OCI-LY1 (cell line): ENCODE measurements at regions not wholly inside any gene's neighbourhood (a gene's known extent, or its start where the extent isn't known, plus 50 kb on each side); places are given as distances from the start of the nearest gene placed in this dataset.

Experiments used
- H2AFZ ChIP-seq: fragments of 200-600 bp; sonication (generic), shearing (Covaris generic); 2 replicates; pipeline ENCODE4 v1.6.0; 2014; ENCODE audit warnings: antibody characterized with exemption, mild to moderate bottlenecking, low read length
- H3F3A ChIP-seq: fragments of 200-600 bp; sonication (generic), shearing (Covaris generic); 2 replicates; pipeline ENCODE4 v1.6.0; 2014; ENCODE audit warnings: mild to moderate bottlenecking, antibody characterized with exemption, low read length, moderate library complexity; ENCODE audit not compliant: insufficient read depth
- H3K27ac ChIP-seq: fragments of 200-600 bp; sonication (generic); 2 replicates; pipeline ENCODE4 v1.5.1; 2014; ENCODE audit warnings: low read length, mixed run types, mild to moderate bottlenecking, low read depth; ENCODE audit not compliant: poor library complexity, severe bottlenecking
- H3K27me3 ChIP-seq: fragments of 200-600 bp; sonication (generic); 2 replicates; pipeline ENCODE4 v1.6.0; 2014; ENCODE audit warnings: antibody characterized with exemption, mild to moderate bottlenecking, low read length, moderate library complexity; ENCODE audit not compliant: insufficient read depth
- H3K36me3 ChIP-seq: fragments of 200-600 bp; sonication (generic); 2 replicates; pipeline ENCODE4 v1.6.1; 2014; ENCODE audit warnings: mild to moderate bottlenecking, antibody characterized with exemption, low read length, moderate library complexity, mixed read lengths; ENCODE audit not compliant: insufficient read depth
- H3K4me1 ChIP-seq: fragments of 200-600 bp; sonication (generic); 2 replicates; pipeline ENCODE4 v1.5.1; 2014; ENCODE audit warnings: mild to moderate bottlenecking, low read length, moderate library complexity; ENCODE audit not compliant: insufficient read depth, severe bottlenecking
- H3K4me2 ChIP-seq: fragments of 200-600 bp; sonication (generic), shearing (Covaris generic); 2 replicates; pipeline ENCODE4 v1.6.1; 2014; ENCODE audit warnings: low read length
- H3K4me3 ChIP-seq: fragments of 200-600 bp; sonication (generic); 2 replicates; pipeline ENCODE4 v1.5.1; 2014; ENCODE audit warnings: low read length, low read depth, mild to moderate bottlenecking, mixed read lengths; ENCODE audit not compliant: poor library complexity, severe bottlenecking
- H3K79me2 ChIP-seq: fragments of 200-600 bp; shearing (Covaris generic); 2 replicates; pipeline ENCODE4 v1.6.1; 2016; ENCODE audit warnings: mixed run types, low read length, mixed read lengths; ENCODE audit not compliant: insufficient read depth
- H3K9ac ChIP-seq: fragments of 200-600 bp; sonication (generic), shearing (Covaris generic); 2 replicates; pipeline ENCODE4 v1.6.1; 2014; ENCODE audit warnings: mild to moderate bottlenecking, low read length, mixed read lengths
- H3K9me2 ChIP-seq: fragments of 200-600 bp; sonication (generic), shearing (Covaris generic); 2 replicates; pipeline ENCODE4 v1.6.1; 2014; ENCODE audit warnings: low read depth, mild to moderate bottlenecking, low read length, mixed read lengths
- H3K9me3 ChIP-seq: fragments of 200-600 bp; shearing (Covaris generic); 2 replicates; pipeline ENCODE4 v1.6.1; 2014; ENCODE audit warnings: low read length, mixed read lengths
- H4K20me1 ChIP-seq: fragments of 200-600 bp; sonication (generic), shearing (Covaris generic); 2 replicates; pipeline ENCODE4 v1.6.0; 2016; ENCODE audit warnings: mild to moderate bottlenecking, low read length; ENCODE audit not compliant: insufficient read depth
- CTCF ChIP-seq: fragments of 200-600 bp; sonication (generic), shearing (Covaris generic); IDR thresholded peaks from 2 replicates; pipeline ENCODE4 v1.5.1; 2017; ENCODE audit warnings: mild to moderate bottlenecking, antibody characterized with exemption, low read length, moderate library complexity, mixed read lengths
- EZH2 ChIP-seq: fragments of 200-600 bp; sonication (generic), shearing (Covaris generic); IDR thresholded peaks from 2 replicates; pipeline ENCODE4 v1.8.0; 2017; ENCODE audit warnings: borderline replicate concordance, mixed run types, mild to moderate bottlenecking, antibody characterized with exemption, low read length, moderate library complexity, mixed read lengths

GRCh38 chr2:129740504-129740903, 239.0 kb upstream of the RAB6C start:
- Histone ChIP-seq H3K9me3 (no peaks in the 10 kb centered on the region), H3K36me3 (no peaks in the 10 kb centered on the region), H4K20me1 (no peaks in the 10 kb centered on the region), H3K9me2 (no peaks in the 10 kb centered on the region), H3K27me3 (no peaks in the 10 kb centered on the region), H2AFZ (no peak overlapping the region), H3K9ac (no peak overlapping the region), H3K4me2 (no peak overlapping the region), H3K4me3 (no peak overlapping the region), H3K79me2 (no peaks in the 10 kb centered on the region), H3K27ac (no peak overlapping the region), H3K4me1 (no peaks in the 10 kb centered on the region), H3F3A (no peaks in the 10 kb centered on the region)
- TF ChIP-seq CTCF: no peak
- TF ChIP-seq EZH2: no peak

DNA sequence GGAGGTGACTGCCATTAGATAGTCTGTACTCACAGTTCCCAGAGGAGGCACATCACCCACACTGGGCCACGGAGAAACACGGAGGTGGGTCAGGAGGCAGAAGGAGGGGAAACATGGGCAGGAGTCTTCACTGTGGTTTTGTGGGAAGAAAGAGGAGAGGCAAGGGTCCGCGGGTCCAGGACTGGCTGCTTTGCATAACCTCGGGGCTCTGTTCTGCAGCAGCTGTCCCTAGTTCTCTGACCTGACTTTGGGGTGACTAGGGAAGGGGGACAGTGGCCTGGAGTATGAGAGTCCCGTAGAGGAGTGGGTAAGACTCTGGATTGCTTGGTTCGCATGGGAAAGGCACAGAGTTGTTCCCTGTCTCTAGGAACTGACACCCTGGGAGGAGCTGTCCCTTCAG, 238.3 kb upstream of the RAB6C start:
- Histone ChIP-seq H3K9me2 (no peaks in the 10 kb centered on the region), H3K9me3 (no peaks in the 10 kb centered on the region), H3K27ac (no peak overlapping the region), H4K20me1 (no peaks in the 10 kb centered on the region), H3K4me1 (no peaks in the 10 kb centered on the region), H3F3A (no peaks in the 10 kb centered on the region), H3K79me2 (no peaks in the 10 kb centered on the region), H3K36me3 (no peaks in the 10 kb centered on the region), H3K9ac (no peak overlapping the region), H3K27me3 (no peaks in the 10 kb centered on the region), H3K4me2 (no peak overlapping the region), H3K4me3 (no peak overlapping the region), H2AFZ (no peak overlapping the region)
- TF ChIP-seq EZH2 (no peak), CTCF (no peak)

GRCh38 chr2:129741623-129742022, 237.8 kb upstream of the RAB6C start:
- Histone ChIP-seq H3F3A (no peaks in the 10 kb centered on the region), H3K4me3 (no peak overlapping the region), H3K9me2 (no peaks in the 10 kb centered on the region), H3K4me1 (no peaks in the 10 kb centered on the region), H3K36me3 (no peaks in the 10 kb centered on the region), H3K27me3 (no peaks in the 10 kb centered on the region), H3K9ac (no peak overlapping the region), H3K4me2 (no peak overlapping the region), H3K79me2 (no peaks in the 10 kb centered on the region), H3K9me3 (no peaks in the 10 kb centered on the region), H4K20me1 (no peaks in the 10 kb centered on the region), H2AFZ (no peak overlapping the region), H3K27ac (no peak overlapping the region)
- TF ChIP-seq CTCF: no peak
- TF ChIP-seq EZH2: no peak
